Suprapubic skin (tissue), 3 donors: ENCODE measurements at regions not wholly inside any gene's neighbourhood (a gene's known extent, or its start where the extent isn't known, plus 50 kb on each side); places are given as distances from the start of the nearest gene placed in this dataset.

Source experiments
- CTCF ChIP-seq, 2 donors: fragments of 200-600 bp in 1 of 2; fragments of 450-650 bp in 1 of 2; sonication (generic) in 1 of 2; IDR thresholded peaks; one replicate each; pipeline ENCODE4 v1.5.1; 2016 to 2019; ENCODE audit warnings: antibody characterized with exemption in 2 of 2, mild to moderate bottlenecking in 1 of 2, moderate library complexity in 1 of 2
- EP300 ChIP-seq: sonication (generic); formaldehyde crosslinking; IDR thresholded peaks from one replicate; pipeline ENCODE4 v1.6.1; 2017; ENCODE audit warnings: antibody characterized with exemption
- POLR2A ChIP-seq, 2 donors: fragments of 450-650 bp; IDR thresholded peaks; one replicate each; pipeline ENCODE4 v1.6.1; 2017; ENCODE audit warnings: antibody characterized with exemption in 2 of 2, mild to moderate bottlenecking in 2 of 2, moderate library complexity in 2 of 2

DNA sequence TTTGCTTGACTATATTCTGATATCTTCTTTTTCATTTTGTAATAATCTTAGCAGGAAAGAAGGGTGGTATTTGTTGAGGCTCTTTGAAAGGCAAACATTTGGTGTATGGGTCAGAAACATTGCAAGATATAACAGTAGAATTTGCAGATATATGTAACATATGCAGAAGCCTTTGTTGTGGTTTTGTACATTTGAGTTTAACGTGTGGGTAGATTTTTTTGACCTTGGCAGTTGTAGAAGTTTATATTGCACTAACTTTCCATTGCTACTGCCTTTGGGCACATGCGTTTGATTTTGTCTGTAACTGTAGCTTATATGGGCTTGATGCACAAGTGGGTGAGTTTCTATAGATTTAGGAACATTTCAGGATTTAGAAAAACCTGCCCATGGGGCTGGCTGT is 78.5 kb upstream of the SPRY2 start:
- TF ChIP-seq EP300, result no peak
- no peak for TF ChIP-seq POLR2A (IDR thresholded peaks at IDR 0.05)
- TF ChIP-seq CTCF (IDR thresholded peaks at IDR 0.05), result no peak
